GM12801 (cell line): ENCODE measurements at regions not wholly inside any gene's neighbourhood (a gene's known extent, or its start where the extent isn't known, plus 50 kb on each side); places are given as distances from the start of the nearest gene placed in this dataset.

ENCODE experiments used
- TF ChIP-seq, protein P1 (sequence below): IDR thresholded peaks from one replicate; pipeline ENCODE4 v1.5.1; 2011; ENCODE audit warnings: control low read depth; ENCODE audit not compliant: insufficient read length; ENCODE audit errors: extremely low read depth

DNA sequence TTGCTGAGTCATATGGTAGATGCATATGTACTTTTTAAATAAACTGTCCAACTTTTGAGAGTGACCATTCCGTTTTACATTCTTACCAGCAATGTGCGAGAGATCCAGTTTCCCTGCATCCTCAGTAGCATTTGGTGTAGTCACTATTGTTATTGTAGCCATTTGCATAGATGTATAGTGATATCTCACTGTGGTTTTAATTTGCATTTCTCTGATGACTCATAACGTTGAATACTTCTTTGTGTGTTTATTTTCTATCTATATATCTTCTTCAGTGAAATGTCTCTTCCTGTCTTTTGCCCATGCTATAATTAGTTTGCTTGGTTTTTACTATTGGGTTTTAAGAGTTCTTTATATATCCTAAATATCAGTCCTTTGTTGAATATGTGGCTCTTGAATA, 255.7 kb upstream of the GRM7 start:
- TF ChIP-seq, protein P1, sequence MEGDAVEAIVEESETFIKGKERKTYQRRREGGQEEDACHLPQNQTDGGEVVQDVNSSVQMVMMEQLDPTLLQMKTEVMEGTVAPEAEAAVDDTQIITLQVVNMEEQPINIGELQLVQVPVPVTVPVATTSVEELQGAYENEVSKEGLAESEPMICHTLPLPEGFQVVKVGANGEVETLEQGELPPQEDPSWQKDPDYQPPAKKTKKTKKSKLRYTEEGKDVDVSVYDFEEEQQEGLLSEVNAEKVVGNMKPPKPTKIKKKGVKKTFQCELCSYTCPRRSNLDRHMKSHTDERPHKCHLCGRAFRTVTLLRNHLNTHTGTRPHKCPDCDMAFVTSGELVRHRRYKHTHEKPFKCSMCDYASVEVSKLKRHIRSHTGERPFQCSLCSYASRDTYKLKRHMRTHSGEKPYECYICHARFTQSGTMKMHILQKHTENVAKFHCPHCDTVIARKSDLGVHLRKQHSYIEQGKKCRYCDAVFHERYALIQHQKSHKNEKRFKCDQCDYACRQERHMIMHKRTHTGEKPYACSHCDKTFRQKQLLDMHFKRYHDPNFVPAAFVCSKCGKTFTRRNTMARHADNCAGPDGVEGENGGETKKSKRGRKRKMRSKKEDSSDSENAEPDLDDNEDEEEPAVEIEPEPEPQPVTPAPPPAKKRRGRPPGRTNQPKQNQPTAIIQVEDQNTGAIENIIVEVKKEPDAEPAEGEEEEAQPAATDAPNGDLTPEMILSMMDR, result no peak

DNA sequence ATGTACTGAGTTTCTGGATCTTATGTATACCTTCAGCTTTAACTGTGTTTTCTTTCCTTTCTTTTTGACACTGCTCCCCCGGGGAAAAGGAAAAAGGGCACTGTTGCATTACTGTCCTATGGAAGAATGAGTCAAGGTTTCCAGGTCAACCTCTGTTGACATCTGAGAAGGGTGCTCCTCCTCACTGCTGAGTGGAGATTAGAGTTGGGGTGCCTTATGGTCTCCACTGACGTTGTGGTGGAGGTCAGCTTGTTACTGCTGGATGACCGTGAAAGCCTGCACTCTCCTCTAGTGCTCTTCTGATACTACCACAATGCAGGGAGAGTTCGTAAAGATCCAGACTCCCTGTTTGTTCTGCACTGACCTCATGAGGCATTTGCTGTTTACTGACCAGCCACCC, 252.1 kb upstream of the GRM7 start:
- TF ChIP-seq, protein P1, result no peak

DNA sequence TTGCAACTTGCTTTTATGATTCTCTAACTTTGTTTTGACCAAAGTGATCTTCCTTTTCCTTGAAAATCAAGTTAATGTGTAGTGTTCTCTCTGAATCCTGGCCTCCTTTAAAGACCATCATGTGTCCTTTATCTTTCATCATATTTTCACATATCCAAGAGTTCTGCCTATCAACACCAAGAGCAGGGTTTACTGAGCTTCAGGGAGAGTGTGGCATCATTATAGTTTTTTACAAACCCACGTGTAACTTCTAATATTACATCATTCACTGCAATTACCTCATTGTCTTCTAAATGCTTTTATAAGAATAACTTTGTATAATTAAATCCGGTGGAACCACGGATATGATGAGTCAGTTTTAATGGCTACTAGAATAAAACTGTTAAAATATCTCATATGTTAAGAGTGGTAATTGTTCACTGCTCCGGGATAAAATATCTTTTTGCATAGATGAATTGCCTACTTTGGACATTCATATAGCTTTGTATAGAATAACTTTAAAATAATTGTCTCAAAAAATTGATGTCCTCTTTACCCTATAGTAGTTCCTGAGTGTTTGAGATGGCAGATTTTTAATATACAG, 248.8 kb upstream of the GRM7 start:
- TF ChIP-seq, protein P1, result no peak

DNA sequence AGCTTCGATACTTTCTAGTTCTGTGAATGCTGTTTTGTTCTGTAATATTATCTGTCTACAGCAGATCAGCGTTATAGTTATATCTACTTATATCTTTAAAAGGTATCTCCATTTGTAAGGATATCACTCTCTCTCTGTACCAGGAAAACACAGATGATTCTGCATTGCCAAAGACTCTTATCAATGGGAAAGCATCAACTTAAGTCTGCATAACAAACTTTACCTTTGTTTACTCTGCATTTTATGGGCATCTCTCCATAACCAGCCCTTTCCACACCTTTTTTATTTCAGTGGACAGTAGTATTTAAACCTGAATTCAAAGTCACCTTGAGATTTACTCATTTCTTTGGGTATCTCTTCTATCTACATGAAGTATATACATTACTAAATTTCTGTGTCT, 238.7 kb upstream of the GRM7 start:
- TF ChIP-seq, protein P1, result no peak

DNA sequence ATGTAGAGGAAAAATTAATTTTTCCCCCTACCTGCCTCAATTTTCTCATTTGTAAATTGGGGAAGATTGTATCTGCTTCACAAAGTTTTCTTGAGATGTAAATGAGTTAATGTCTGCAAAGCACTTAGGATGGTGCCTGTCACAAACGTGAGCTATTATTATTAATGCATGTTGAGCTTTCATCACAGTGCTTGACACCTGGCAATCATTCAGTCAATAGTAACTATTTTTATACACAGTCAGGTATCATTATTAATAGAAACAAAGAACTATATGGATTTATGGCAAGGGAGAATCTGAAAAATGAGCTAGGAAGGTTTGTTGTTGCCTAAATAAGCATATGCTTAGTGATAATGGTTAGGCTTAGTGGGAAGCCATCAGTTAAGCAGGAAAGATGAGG, 238.2 kb upstream of the GRM7 start:
- TF ChIP-seq, protein P1, result no peak

DNA sequence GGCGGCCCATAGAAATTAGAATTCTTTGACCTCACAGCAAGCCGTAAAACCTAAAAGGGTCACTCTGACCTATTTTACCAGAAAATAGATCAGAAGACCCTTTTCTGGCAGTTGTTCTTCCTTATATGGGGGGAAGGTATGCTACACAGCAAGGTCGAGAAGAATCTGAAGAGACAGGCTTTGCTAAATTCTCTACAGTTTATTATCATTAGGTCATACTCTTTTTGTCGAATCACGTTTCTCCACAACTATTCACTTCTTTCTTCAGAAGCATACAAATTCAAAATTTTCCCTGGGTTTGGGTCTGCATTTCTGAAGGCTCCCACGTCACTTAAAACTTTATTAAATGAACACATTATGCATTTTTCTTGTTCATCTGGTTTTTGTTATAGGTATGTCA, 229.5 kb upstream of the GRM7 start:
- TF ChIP-seq, protein P1, result no peak

DNA sequence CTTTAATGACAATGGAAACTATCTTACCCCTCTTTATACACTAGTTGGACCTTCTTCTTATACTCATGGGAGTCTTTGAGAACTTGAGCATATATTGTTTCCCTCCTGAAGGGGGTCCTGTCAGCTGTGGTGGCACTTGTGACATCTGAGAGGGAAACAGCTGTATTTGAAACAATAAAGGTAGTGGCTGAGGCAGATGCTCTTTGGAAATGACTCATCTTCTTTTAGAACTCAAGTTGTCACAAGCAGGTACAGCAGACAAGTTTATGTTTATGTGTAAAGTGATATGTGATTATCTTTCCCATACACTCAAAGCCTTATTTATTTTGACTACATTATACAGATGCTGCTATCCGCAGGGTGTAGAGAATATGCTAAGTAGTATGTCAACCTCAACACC, 220.0 kb upstream of the GRM7 start:
- TF ChIP-seq, protein P1, result no peak
